ENCODE measurements at regions not wholly inside any gene's neighbourhood (a gene's known extent, or its start where the extent isn't known, plus 50 kb on each side); places are given as distances from the start of the nearest gene placed in this dataset.

DNA sequence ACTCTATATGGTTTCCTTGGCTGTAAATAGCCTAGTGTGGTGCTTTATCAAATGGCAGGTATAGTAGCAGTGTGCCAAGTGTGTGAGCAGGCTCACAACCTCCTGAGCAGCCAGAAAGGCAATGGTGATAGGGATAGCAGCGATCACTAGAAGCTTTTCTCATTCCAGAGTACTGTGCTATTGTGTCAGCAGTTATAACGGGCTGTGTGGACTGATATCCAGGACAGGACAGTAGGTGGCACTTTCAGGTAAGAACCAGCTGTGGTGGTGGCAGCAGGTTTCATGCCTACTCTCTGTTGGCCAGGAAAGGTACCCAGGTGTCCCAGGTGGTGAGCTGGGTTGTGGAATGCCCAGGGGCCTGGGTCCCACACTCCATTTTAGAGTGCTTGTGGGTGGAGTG is 448.8 kb upstream of the BTBD3 start:
- no peaks in the 10 kb centered on the region for H4K20me1 ChIP-seq (replicated peaks; ENCODE audit: insufficient read depth)
- H3K4me1 ChIP-seq (ENCODE audit: insufficient read depth): peaks cover 21% of the 10 kb centered on the region
- H3K79me2 ChIP-seq (replicated peaks; ENCODE audit: insufficient read depth): no peaks in the 10 kb centered on the region
- ATAC-seq (no peak), DNase-seq (ENCODE audit: low spot score) (no peak)
- Mint-ChIP-seq H3K27ac (peak overlapping the region; percentile 47; the same call in 1 of the 2 replicates), H3K4me3 (no peak overlapping the region), H3K9me3 (peaks cover 3% of the 10 kb centered on the region; the same call in 1 of the 3 replicates), H3K27me3 (ENCODE audit: insufficient read depth, low read depth, poor library complexity) (no peaks in the 10 kb centered on the region), H3K36me3 (ENCODE audit: low read depth) (peaks cover 3% of the 10 kb centered on the region; the same call in 1 of the 3 replicates), H3K4me1 (peaks cover 19% of the 10 kb centered on the region)
- no peak overlapping the region for H3K27ac ChIP-seq (ENCODE audit: low read depth)
- H3K4me3 ChIP-seq: no peak overlapping the region
- H2AFZ ChIP-seq: no peak overlapping the region
- H3K36me3 ChIP-seq (ENCODE audit: insufficient read depth): no peaks in the 10 kb centered on the region
- no peaks in the 10 kb centered on the region for H3K27me3 ChIP-seq (ENCODE audit: insufficient read depth)
- no peaks in the 10 kb centered on the region for H3F3A ChIP-seq (replicated peaks; ENCODE audit: low read depth)
- TF ChIP-seq EZH2phosphoT487 (IDR thresholded peaks at IDR 0.05; ENCODE audit: unreplicated experiment): no peak
- no peak for TF ChIP-seq POLR2AphosphoS5 (IDR thresholded peaks at IDR 0.05; ENCODE audit: low read depth)
- no peak for TF ChIP-seq STAT1 (IDR thresholded peaks at IDR 0.05; ENCODE audit: unreplicated experiment)
- TF ChIP-seq NANOG (IDR thresholded peaks at IDR 0.05; ENCODE audit: borderline replicate concordance): no peak
- TF ChIP-seq, protein P1, sequence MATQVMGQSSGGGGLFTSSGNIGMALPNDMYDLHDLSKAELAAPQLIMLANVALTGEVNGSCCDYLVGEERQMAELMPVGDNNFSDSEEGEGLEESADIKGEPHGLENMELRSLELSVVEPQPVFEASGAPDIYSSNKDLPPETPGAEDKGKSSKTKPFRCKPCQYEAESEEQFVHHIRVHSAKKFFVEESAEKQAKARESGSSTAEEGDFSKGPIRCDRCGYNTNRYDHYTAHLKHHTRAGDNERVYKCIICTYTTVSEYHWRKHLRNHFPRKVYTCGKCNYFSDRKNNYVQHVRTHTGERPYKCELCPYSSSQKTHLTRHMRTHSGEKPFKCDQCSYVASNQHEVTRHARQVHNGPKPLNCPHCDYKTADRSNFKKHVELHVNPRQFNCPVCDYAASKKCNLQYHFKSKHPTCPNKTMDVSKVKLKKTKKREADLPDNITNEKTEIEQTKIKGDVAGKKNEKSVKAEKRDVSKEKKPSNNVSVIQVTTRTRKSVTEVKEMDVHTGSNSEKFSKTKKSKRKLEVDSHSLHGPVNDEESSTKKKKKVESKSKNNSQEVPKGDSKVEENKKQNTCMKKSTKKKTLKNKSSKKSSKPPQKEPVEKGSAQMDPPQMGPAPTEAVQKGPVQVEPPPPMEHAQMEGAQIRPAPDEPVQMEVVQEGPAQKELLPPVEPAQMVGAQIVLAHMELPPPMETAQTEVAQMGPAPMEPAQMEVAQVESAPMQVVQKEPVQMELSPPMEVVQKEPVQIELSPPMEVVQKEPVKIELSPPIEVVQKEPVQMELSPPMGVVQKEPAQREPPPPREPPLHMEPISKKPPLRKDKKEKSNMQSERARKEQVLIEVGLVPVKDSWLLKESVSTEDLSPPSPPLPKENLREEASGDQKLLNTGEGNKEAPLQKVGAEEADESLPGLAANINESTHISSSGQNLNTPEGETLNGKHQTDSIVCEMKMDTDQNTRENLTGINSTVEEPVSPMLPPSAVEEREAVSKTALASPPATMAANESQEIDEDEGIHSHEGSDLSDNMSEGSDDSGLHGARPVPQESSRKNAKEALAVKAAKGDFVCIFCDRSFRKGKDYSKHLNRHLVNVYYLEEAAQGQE (IDR thresholded peaks at IDR 0.05; ENCODE audit: unreplicated experiment): no peak
- TF ChIP-seq, protein P2, sequence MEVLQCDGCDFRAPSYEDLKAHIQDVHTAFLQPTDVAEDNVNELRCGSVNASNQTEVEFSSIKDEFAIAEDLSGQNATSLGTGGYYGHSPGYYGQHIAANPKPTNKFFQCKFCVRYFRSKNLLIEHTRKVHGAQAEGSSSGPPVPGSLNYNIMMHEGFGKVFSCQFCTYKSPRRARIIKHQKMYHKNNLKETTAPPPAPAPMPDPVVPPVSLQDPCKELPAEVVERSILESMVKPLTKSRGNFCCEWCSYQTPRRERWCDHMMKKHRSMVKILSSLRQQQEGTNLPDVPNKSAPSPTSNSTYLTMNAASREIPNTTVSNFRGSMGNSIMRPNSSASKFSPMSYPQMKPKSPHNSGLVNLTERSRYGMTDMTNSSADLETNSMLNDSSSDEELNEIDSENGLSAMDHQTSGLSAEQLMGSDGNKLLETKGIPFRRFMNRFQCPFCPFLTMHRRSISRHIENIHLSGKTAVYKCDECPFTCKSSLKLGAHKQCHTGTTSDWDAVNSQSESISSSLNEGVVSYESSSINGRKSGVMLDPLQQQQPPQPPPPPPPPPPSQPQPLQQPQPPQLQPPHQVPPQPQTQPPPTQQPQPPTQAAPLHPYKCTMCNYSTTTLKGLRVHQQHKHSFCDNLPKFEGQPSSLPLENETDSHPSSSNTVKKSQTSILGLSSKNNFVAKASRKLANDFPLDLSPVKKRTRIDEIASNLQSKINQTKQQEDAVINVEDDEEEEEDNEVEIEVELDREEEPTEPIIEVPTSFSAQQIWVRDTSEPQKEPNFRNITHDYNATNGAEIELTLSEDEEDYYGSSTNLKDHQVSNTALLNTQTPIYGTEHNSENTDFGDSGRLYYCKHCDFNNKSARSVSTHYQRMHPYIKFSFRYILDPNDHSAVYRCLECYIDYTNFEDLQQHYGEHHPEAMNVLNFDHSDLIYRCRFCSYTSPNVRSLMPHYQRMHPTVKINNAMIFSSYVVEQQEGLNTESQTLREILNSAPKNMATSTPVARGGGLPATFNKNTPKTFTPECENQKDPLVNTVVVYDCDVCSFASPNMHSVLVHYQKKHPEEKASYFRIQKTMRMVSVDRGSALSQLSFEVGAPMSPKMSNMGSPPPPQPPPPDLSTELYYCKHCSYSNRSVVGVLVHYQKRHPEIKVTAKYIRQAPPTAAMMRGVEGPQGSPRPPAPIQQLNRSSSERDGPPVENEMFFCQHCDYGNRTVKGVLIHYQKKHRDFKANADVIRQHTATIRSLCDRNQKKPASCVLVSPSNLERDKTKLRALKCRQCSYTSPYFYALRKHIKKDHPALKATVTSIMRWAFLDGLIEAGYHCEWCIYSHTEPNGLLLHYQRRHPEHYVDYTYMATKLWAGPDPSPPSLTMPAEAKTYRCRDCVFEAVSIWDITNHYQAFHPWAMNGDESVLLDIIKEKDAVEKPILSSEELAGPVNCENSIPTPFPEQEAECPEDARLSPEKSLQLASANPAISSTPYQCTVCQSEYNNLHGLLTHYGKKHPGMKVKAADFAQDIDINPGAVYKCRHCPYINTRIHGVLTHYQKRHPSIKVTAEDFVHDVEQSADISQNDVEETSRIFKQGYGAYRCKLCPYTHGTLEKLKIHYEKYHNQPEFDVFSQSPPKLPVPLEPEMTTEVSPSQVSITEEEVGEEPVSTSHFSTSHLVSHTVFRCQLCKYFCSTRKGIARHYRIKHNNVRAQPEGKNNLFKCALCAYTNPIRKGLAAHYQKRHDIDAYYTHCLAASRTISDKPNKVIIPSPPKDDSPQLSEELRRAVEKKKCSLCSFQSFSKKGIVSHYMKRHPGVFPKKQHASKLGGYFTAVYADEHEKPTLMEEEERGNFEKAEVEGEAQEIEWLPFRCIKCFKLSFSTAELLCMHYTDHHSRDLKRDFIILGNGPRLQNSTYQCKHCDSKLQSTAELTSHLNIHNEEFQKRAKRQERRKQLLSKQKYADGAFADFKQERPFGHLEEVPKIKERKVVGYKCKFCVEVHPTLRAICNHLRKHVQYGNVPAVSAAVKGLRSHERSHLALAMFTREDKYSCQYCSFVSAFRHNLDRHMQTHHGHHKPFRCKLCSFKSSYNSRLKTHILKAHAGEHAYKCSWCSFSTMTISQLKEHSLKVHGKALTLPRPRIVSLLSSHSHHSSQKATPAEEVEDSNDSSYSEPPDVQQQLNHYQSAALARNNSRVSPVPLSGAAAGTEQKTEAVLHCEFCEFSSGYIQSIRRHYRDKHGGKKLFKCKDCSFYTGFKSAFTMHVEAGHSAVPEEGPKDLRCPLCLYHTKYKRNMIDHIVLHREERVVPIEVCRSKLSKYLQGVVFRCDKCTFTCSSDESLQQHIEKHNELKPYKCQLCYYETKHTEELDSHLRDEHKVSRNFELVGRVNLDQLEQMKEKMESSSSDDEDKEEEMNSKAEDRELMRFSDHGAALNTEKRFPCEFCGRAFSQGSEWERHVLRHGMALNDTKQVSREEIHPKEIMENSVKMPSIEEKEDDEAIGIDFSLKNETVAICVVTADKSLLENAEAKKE (CRISPR knock-in tag; IDR thresholded peaks at IDR 0.05): no peak
- TF ChIP-seq, protein P3, sequence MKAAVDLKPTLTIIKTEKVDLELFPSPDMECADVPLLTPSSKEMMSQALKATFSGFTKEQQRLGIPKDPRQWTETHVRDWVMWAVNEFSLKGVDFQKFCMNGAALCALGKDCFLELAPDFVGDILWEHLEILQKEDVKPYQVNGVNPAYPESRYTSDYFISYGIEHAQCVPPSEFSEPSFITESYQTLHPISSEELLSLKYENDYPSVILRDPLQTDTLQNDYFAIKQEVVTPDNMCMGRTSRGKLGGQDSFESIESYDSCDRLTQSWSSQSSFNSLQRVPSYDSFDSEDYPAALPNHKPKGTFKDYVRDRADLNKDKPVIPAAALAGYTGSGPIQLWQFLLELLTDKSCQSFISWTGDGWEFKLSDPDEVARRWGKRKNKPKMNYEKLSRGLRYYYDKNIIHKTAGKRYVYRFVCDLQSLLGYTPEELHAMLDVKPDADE (IDR thresholded peaks at IDR 0.05): no peak
- H3K9me2 ChIP-seq (ENCODE audit: insufficient read depth): peaks cover 11% of the 10 kb centered on the region
- no peak overlapping the region; the same call in 1 of the 2 replicates for H3K4me2 ChIP-seq

All from GM23338 (cell line).